ENCODE measurements at regions not wholly inside any gene's neighbourhood (a gene's known extent, or its start where the extent isn't known, plus 50 kb on each side); places are given as distances from the start of the nearest gene placed in this dataset.
"Not testable (repeated sequence)": the region's sequence is repeated elsewhere in the genome, so short reads cannot be mapped to it uniquely, and the experiment has no call there.

DNA sequence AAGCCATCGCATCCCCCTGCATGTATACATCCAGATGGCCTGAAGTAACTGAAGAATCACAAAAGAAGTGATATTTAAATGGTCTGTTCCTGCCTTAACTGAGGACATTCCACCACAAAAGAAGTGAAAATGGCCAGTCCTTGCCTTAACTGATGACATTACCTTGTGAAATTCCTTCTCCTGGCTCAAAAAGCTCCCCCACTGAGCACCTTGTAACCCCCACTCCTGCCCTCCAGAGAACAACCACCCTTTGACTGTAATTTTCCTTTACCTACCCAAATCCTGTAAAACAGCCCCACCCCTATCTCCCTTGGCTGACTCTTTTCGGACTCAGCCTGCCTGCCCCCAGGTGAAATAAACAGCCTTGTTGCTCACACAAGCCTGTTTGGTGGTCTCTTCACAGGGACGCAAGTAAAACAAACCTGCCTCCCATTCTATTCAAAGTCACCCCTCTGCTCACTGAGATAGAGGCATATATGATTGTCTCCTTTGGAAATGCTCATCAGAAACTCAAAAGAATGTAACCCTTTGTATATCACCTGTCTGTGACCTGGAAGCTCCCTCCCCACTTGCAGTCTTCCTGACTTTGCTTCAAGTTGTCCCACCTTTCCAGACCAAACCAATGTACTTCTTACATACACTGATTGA lies 227.0 kb upstream of the TACR3 start:
- TF ChIP-seq, protein P1, sequence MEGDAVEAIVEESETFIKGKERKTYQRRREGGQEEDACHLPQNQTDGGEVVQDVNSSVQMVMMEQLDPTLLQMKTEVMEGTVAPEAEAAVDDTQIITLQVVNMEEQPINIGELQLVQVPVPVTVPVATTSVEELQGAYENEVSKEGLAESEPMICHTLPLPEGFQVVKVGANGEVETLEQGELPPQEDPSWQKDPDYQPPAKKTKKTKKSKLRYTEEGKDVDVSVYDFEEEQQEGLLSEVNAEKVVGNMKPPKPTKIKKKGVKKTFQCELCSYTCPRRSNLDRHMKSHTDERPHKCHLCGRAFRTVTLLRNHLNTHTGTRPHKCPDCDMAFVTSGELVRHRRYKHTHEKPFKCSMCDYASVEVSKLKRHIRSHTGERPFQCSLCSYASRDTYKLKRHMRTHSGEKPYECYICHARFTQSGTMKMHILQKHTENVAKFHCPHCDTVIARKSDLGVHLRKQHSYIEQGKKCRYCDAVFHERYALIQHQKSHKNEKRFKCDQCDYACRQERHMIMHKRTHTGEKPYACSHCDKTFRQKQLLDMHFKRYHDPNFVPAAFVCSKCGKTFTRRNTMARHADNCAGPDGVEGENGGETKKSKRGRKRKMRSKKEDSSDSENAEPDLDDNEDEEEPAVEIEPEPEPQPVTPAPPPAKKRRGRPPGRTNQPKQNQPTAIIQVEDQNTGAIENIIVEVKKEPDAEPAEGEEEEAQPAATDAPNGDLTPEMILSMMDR (IDR thresholded peaks at IDR 0.05; ENCODE audit: poor library complexity): not testable (repeated sequence)
- not testable (repeated sequence) for TF ChIP-seq EZH2 (IDR thresholded peaks at IDR 0.05; ENCODE audit: borderline replicate concordance); EZH2phosphoT487 (IDR thresholded peaks at IDR 0.05; ENCODE audit: low read depth, severe bottlenecking, unreplicated experiment)
